PFSK-1 (cell line): ENCODE measurements at regions not wholly inside any gene's neighbourhood (a gene's known extent, or its start where the extent isn't known, plus 50 kb on each side); places are given as distances from the start of the nearest gene placed in this dataset.

Experiments
- POLR2AphosphoS5 ChIP-seq: IDR thresholded peaks from 2 replicates; pipeline ENCODE4 v1.6.1; 2012; ENCODE audit warnings: low read depth, mild to moderate bottlenecking, control low read depth, low read length, moderate library complexity
- SIN3A ChIP-seq: IDR thresholded peaks from 2 replicates; pipeline ENCODE4 v1.6.1; 2012; ENCODE audit warnings: mild to moderate bottlenecking, low read length, moderate library complexity, borderline replicate concordance; ENCODE audit not compliant: insufficient read depth

DNA sequence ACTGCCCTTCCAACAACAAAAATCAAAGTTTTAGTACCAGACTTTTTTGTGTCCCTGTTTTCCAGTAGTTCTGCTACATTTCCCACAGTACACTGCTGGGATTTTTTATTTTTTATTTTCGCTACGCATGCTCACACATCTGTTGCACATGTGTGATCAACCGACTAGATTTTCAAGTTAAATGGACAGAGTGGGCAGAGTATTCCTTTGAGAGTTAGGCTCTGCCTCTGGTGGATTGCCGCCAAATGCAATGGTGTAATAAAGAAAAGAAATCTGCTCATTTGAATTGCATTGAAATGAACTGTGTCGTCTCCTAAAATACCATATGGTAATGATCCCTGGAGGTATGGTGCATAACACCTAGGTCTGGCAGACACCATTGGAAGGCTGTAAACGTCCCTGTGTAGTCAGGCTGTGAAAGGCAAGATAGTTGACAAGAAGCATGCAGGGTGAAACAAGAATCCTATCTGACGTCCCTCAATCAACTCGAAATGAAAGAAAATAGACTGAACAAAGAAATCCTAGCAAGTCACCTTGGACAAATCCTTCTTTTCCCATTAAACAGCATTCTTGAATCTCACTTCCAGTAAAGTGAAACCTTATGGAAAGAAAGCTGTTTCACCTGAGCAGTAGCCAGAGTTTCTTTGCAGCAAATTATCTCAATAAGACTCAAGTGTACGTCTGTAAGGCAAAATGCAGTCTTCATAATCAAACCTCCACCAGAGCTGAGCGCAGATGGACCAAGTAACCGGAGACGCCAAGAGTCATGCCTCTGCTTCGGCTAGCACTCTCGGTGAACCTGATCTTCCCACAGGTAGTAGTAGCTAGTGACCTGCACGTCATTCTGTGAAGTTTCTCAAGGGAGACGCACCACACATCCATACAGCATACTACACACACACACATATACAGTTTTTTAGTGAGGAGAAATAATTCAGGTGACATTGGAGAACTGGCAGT lies 357.3 kb downstream of the CRPPA start:
- no peak for TF ChIP-seq SIN3A
- no peak for TF ChIP-seq POLR2AphosphoS5
